Stimulated activated CD8-positive, alpha-beta memory T cell treated with anti-CD3 and anti-CD28 coated beads, Interleukin-4, amount 100 ng/mL, for 24 hours (primary cell): ENCODE measurements at regions not wholly inside any gene's neighbourhood (a gene's known extent, or its start where the extent isn't known, plus 50 kb on each side); places are given as distances from the start of the nearest gene placed in this dataset.
"Not testable (repeated sequence)": the region's sequence is repeated elsewhere in the genome, so short reads cannot be mapped to it uniquely, and the experiment has no call there.

Experiments
- DNase-seq: peaks from one replicate; pipeline ENCODE4 v3.0.0-alpha.2; 2020; ENCODE audit warnings: low read depth

GRCh38 chr10:90274721-90275468 lies 573.5 kb downstream of the KIF20B start:
- no peak for DNase-seq

- no peak for DNase-seq
These were observed 575.6 kb downstream of the KIF20B start for GRCh38 chr10:90276894-90277475.

- DNase-seq: no peak
These were observed 571.4 kb downstream of the HTR7 start for GRCh38 chr10:90286406-90286805.

GRCh38 chr10:90286941-90287340 lies 570.9 kb downstream of the HTR7 start:
- no peak for DNase-seq

- no peak for DNase-seq
These were observed 569.4 kb downstream of the HTR7 start for GRCh38 chr10:90288391-90288933.

- DNase-seq: no peak
These were observed 568.8 kb downstream of the HTR7 start for GRCh38 chr10:90289037-90289436.

GRCh38 chr10:90293616-90294015 lies 564.2 kb downstream of the HTR7 start:
- DNase-seq: no peak

- DNase-seq: not testable (repeated sequence)
These were observed 562.9 kb downstream of the HTR7 start for GRCh38 chr10:90294821-90295540.

- not testable (repeated sequence) for DNase-seq
These were observed 555.8 kb downstream of the HTR7 start for GRCh38 chr10:90302031-90302430.

- no peak for DNase-seq
These were observed 554.9 kb downstream of the HTR7 start for GRCh38 chr10:90302758-90303481.

- no peak for DNase-seq
These were observed 553.3 kb downstream of the HTR7 start for GRCh38 chr10:90304533-90304932.

- no peak for DNase-seq
These were observed 551.7 kb downstream of the HTR7 start for GRCh38 chr10:90306187-90306586.

GRCh38 chr10:90308223-90308622 lies 549.6 kb downstream of the HTR7 start:
- DNase-seq: no peak

GRCh38 chr10:90313576-90314325 lies 544.1 kb downstream of the HTR7 start:
- no peak for DNase-seq

- DNase-seq: no peak
These were observed 543.1 kb downstream of the HTR7 start for GRCh38 chr10:90314718-90315117.

- DNase-seq: no peak
These were observed 540.7 kb downstream of the HTR7 start for GRCh38 chr10:90317172-90317571.

GRCh38 chr10:90318659-90319058 lies 539.2 kb downstream of the HTR7 start:
- DNase-seq: no peak

GRCh38 chr10:90319188-90319914 lies 538.5 kb downstream of the HTR7 start:
- DNase-seq: no peak

- DNase-seq: no peak
These were observed 536.6 kb downstream of the HTR7 start for GRCh38 chr10:90321132-90321816.
